ENCODE measurements at regions not wholly inside any gene's neighbourhood (a gene's known extent, or its start where the extent isn't known, plus 50 kb on each side); places are given as distances from the start of the nearest gene placed in this dataset.

- DNase-seq (ENCODE audit: low read depth): peak; percentile 33
- no peak overlapping the region for H3K4me3 ChIP-seq (ENCODE audit: low read depth, low read length)
- TF ChIP-seq CTCF (conservative IDR thresholded peaks at IDR 0.05; ENCODE audit: low read depth, low read length): no peak
These were observed 436.8 kb downstream of the RPS24 start for GRCh38 chr10:78470267-78471103.

- no peak for TF ChIP-seq CTCF (conservative IDR thresholded peaks at IDR 0.05; ENCODE audit: low read depth, low read length)
- DNase-seq (ENCODE audit: low read depth): no peak
- H3K4me3 ChIP-seq (ENCODE audit: low read depth, low read length): no peak overlapping the region
These were observed 437.7 kb downstream of the RPS24 start for GRCh38 chr10:78471326-78471722.

- no peak for DNase-seq (ENCODE audit: low read depth)
- TF ChIP-seq CTCF (conservative IDR thresholded peaks at IDR 0.05; ENCODE audit: low read depth, low read length): no peak
These were observed 438.3 kb downstream of the RPS24 start for GRCh38 chr10:78471723-78472550.

GRCh38 chr10:78472551-78472890, 438.9 kb downstream of the RPS24 start:
- H3K4me3 ChIP-seq (ENCODE audit: low read depth, low read length): no peak overlapping the region
- no peak for TF ChIP-seq CTCF (conservative IDR thresholded peaks at IDR 0.05; ENCODE audit: low read depth, low read length)
- DNase-seq (ENCODE audit: low read depth): no peak

More at GRCh38 chr10:78471723-78472550, 438.3 kb downstream of the RPS24 start:
- no peak overlapping the region for H3K4me3 ChIP-seq (ENCODE audit: low read depth, low read length)

- DNase-seq (ENCODE audit: low read depth): no peak
- TF ChIP-seq CTCF (conservative IDR thresholded peaks at IDR 0.05; ENCODE audit: low read depth, low read length): no peak
- H3K4me3 ChIP-seq (ENCODE audit: low read depth, low read length): no peak overlapping the region
These were observed 439.3 kb downstream of the RPS24 start for GRCh38 chr10:78473006-78473405.

GRCh38 chr10:78474743-78475142, 441.1 kb downstream of the RPS24 start:
- DNase-seq (ENCODE audit: low read depth): no peak
- H3K4me3 ChIP-seq (ENCODE audit: low read depth, low read length): no peak overlapping the region
- no peak for TF ChIP-seq CTCF (conservative IDR thresholded peaks at IDR 0.05; ENCODE audit: low read depth, low read length)

Measured in epithelial cell of proximal tubule (primary cell).